H9 (cell line): ENCODE measurements at regions not wholly inside any gene's neighbourhood (a gene's known extent, or its start where the extent isn't known, plus 50 kb on each side); places are given as distances from the start of the nearest gene placed in this dataset.

Source experiments
- DNase-seq: peaks from one replicate; pipeline ENCODE4 v3.0.0-alpha.2; 2017
- H2AFZ ChIP-seq: one replicate; pipeline ENCODE4 v1.6.1; 2013; ENCODE audit warnings: mild to moderate bottlenecking, low read length, control low read depth, moderate library complexity
- H2AK5ac ChIP-seq: 2 replicates; pipeline ENCODE4 v1.6.1; 2013; ENCODE audit warnings: low read length, control low read depth, mixed read lengths; ENCODE audit not compliant: insufficient read length
- H2BK120ac ChIP-seq: one replicate; pipeline ENCODE4 v1.6.1; 2013; ENCODE audit warnings: low read depth, mild to moderate bottlenecking, low read length, control low read depth, inconsistent platforms; ENCODE audit not compliant: poor library complexity, severe bottlenecking
- H2BK12ac ChIP-seq: 2 replicates; pipeline ENCODE4 v1.6.1; 2013; ENCODE audit warnings: low read length, control low read depth, mixed read lengths, low read depth; ENCODE audit not compliant: insufficient read length
- H2BK15ac ChIP-seq: 2 replicates; pipeline ENCODE4 v1.6.1; 2013; ENCODE audit warnings: low read depth, low read length, control low read depth
- H2BK20ac ChIP-seq: one replicate; pipeline ENCODE4 v1.6.1; 2013; ENCODE audit warnings: low read depth, mild to moderate bottlenecking, low read length, control low read depth, inconsistent platforms; ENCODE audit not compliant: poor library complexity, severe bottlenecking
- H2BK5ac ChIP-seq: 2 replicates; pipeline ENCODE4 v1.6.1; 2013; ENCODE audit warnings: low read length, control low read depth, mixed read lengths; ENCODE audit not compliant: insufficient read length
- H3K14ac ChIP-seq: 2 replicates; pipeline ENCODE4 v1.6.1; 2013; ENCODE audit warnings: low read length, control low read depth; ENCODE audit not compliant: insufficient read depth
- H3K18ac ChIP-seq: 2 replicates; pipeline ENCODE4 v1.6.1; 2013; ENCODE audit warnings: low read depth, mild to moderate bottlenecking, mixed read lengths, low read length, control low read depth; ENCODE audit not compliant: insufficient read length
- H3K23ac ChIP-seq: 2 replicates; pipeline ENCODE4 v1.6.1; 2013; ENCODE audit warnings: low read length, control low read depth, mixed read lengths, low read depth; ENCODE audit not compliant: insufficient read length
- H3K23me2 ChIP-seq: 2 replicates; pipeline ENCODE4 v1.6.1; 2013; ENCODE audit warnings: low read depth, mild to moderate bottlenecking, mixed read lengths, low read length, control low read depth; ENCODE audit not compliant: insufficient read length, poor library complexity, severe bottlenecking
- H3K27ac ChIP-seq: 2 replicates; pipeline ENCODE4 v1.5.1; 2013; ENCODE audit warnings: low read length, control low read depth, mixed read lengths, low read depth; ENCODE audit not compliant: insufficient read length
- H3K27me3 ChIP-seq: 2 replicates; pipeline ENCODE4 v1.6.1; 2013; ENCODE audit warnings: low read length, control low read depth, inconsistent platforms; ENCODE audit not compliant: insufficient read depth
- H3K4ac ChIP-seq: 2 replicates; pipeline ENCODE4 v1.6.1; 2013; ENCODE audit warnings: low read depth, mild to moderate bottlenecking, control low read depth, inconsistent platforms, low read length, moderate library complexity
- H3K4me1 ChIP-seq: 2 replicates; pipeline ENCODE4 v1.6.1; 2013; ENCODE audit warnings: low read length, control low read depth, inconsistent platforms; ENCODE audit not compliant: insufficient read depth
- H3K4me2 ChIP-seq: 2 replicates; pipeline ENCODE4 v1.6.1; 2013; ENCODE audit warnings: low read length, control low read depth, mixed read lengths; ENCODE audit not compliant: insufficient read length, insufficient read depth
- H3K56ac ChIP-seq: 2 replicates; pipeline ENCODE4 v1.6.1; 2013; ENCODE audit warnings: low read depth, mild to moderate bottlenecking, mixed read lengths, low read length, control low read depth; ENCODE audit not compliant: insufficient read length
- H3K79me1 ChIP-seq: 2 replicates; pipeline ENCODE4 v1.6.1; 2013; ENCODE audit warnings: low read depth, mild to moderate bottlenecking, moderate library complexity, low read length, control low read depth, inconsistent platforms; ENCODE audit not compliant: insufficient read depth, poor library complexity, severe bottlenecking
- H3K79me2 ChIP-seq: 2 replicates; pipeline ENCODE4 v1.6.1; 2013; ENCODE audit warnings: low read length, control low read depth, inconsistent platforms; ENCODE audit not compliant: insufficient read depth
- H3K9ac ChIP-seq: 2 replicates; pipeline ENCODE4 v1.6.1; 2013; ENCODE audit warnings: low read length, control low read depth, mixed read lengths; ENCODE audit not compliant: insufficient read length; ENCODE audit errors: extremely low read depth
- H3K9me3 ChIP-seq: one replicate; pipeline ENCODE4 v1.6.1; 2013; ENCODE audit warnings: low read depth, low read length, inconsistent platforms; ENCODE audit not compliant: control insufficient read depth
- H3T11ph ChIP-seq: one replicate; pipeline ENCODE4 v1.6.1; 2013; ENCODE audit warnings: mild to moderate bottlenecking, low read length, control low read depth, inconsistent platforms
- H4K20me1 ChIP-seq: one replicate; pipeline ENCODE4 v1.6.1; 2013; ENCODE audit not compliant: control insufficient read depth, insufficient read length, insufficient read depth
- H4K5ac ChIP-seq: 2 replicates; pipeline ENCODE4 v1.6.1; 2013; ENCODE audit warnings: low read depth, mild to moderate bottlenecking, mixed read lengths, low read length, control low read depth; ENCODE audit not compliant: insufficient read length
- H4K8ac ChIP-seq: replicated peaks from 2 replicates; pipeline ENCODE4 v1.6.1; 2013; ENCODE audit warnings: low read length, control low read depth, mixed read lengths, low read depth; ENCODE audit not compliant: insufficient read length
- H4K91ac ChIP-seq: 2 replicates; pipeline ENCODE4 v1.6.1; 2013; ENCODE audit warnings: low read depth, mild to moderate bottlenecking, moderate library complexity, mixed read lengths, low read length, control low read depth; ENCODE audit not compliant: insufficient read length
- H3K27ac Mint-ChIP-seq, 3 experiments: 2 replicates in 2 of 3; 3 replicates in 1 of 3; pipeline ENCODE4 v1.8.0; 2020 to 2021; ENCODE audit warnings: mixed read lengths in 3 of 3, mild to moderate bottlenecking in 1 of 3, moderate library complexity in 1 of 3
- H3K27me3 Mint-ChIP-seq: 2 replicates; pipeline ENCODE4 v1.8.0; 2021; ENCODE audit warnings: low read depth, mild to moderate bottlenecking, moderate library complexity, mixed read lengths
- H3K36me3 Mint-ChIP-seq, 3 experiments: 2 replicates in 2 of 3; 3 replicates in 1 of 3; pipeline ENCODE4 v1.8.0; 2020 to 2021; ENCODE audit warnings: low read depth in 3 of 3, mixed read lengths in 3 of 3; ENCODE audit not compliant: insufficient read depth in 1 of 3
- H3K4me1 Mint-ChIP-seq, 2 experiments: 2 replicates each; pipeline ENCODE4 v1.8.0; 2020; ENCODE audit warnings: mixed read lengths in 2 of 2
- H3K4me3 Mint-ChIP-seq, 2 experiments: 2 replicates in 1 of 2; 3 replicates in 1 of 2; pipeline ENCODE4 v1.8.0; 2020 to 2021; ENCODE audit warnings: mild to moderate bottlenecking in 2 of 2, mixed read lengths in 2 of 2, moderate library complexity in 1 of 2
- H3K9me3 Mint-ChIP-seq, 2 experiments: 2 replicates in 1 of 2; 3 replicates in 1 of 2; pipeline ENCODE4 v1.8.0; 2020; ENCODE audit warnings: mild to moderate bottlenecking in 2 of 2, mixed read lengths in 2 of 2, moderate library complexity in 1 of 2
- CTCF ChIP-seq: fragments of 200-600 bp; sonication (generic); conservative IDR thresholded peaks from 3 replicates; pipeline ENCODE4 v1.8.0; 2021; ENCODE audit warnings: antibody characterized with exemption, mild to moderate bottlenecking
- WGBS: extraction: QIAGEN DNeasy Blood & Tissue Kit; methylation state at CpG from one replicate; pipeline ENCODE4 v1.1.7; 2013; ENCODE audit warnings: missing lambda C conversion rate, low lambda C conversion rate, mixed read lengths; ENCODE audit not compliant: insufficient read length; ENCODE audit errors: extremely low coverage; 5-methylcytosine and 5-hydroxymethylcytosine counted together

DNA sequence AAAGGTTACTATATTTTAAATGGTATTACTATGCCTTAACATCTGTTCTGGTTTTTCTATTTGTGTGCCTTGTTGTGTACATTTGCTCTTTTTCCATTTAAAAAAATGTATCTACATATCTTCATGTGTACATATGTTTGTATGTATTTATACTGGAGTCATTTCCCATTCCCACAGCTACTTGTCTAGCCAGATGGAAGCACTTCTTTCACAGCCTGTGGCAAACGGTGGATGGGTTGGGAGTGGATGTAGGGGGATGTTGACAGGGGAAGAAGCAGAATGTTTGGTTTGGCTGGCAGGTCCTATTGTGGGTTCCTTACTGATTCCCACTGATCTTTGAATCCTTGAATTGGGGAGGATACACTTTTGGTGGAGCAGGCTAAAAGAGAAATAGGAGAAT lies 93.6 kb upstream of the CNTNAP4 start:
- Mint-ChIP-seq H3K27ac (no peak overlapping the region), H3K36me3 (peaks cover 0 to 22% (median 0%) of the 10 kb centered on the region in 3 experiments; a peak in 4 of 7 replicates)

More for the DNA sequence above, 93.6 kb upstream of the CNTNAP4 start:
- no peak for TF ChIP-seq CTCF
- Histone ChIP-seq H2AFZ (no peak overlapping the region), H2BK12ac (no peak overlapping the region), H3K23ac (no peak overlapping the region), H3K79me2 (no peaks in the 10 kb centered on the region), H2BK120ac (no peak overlapping the region), H3K18ac (no peak overlapping the region), H3K4me2 (no peak overlapping the region), H2BK20ac (no peak overlapping the region), H4K20me1 (no peaks in the 10 kb centered on the region), H3K9ac (no peak overlapping the region), H3K9me3 (no peaks in the 10 kb centered on the region), H3K56ac (no peak overlapping the region), H2BK15ac (no peak overlapping the region), H3K4ac (no peak overlapping the region), H3K23me2 (no peaks in the 10 kb centered on the region), H3K27me3 (no peaks in the 10 kb centered on the region), H3K27ac (no peak overlapping the region), H3K79me1 (no peaks in the 10 kb centered on the region), H3K4me1 (no peaks in the 10 kb centered on the region), H3T11ph (no peak overlapping the region), H4K5ac (no peak overlapping the region), H4K8ac (no peak overlapping the region), H2AK5ac (no peak overlapping the region), H3K14ac (no peak overlapping the region), H2BK5ac (no peak overlapping the region), H4K91ac (no peak overlapping the region)
- Mint-ChIP-seq H3K27me3 (peaks cover 1% of the 10 kb centered on the region), H3K4me3 (no peak overlapping the region), H3K4me1 (peaks cover 5 to 6% of the 10 kb centered on the region in 2 experiments), H3K9me3 (peaks cover 12% of the 10 kb centered on the region in 2 experiments)
- DNase-seq = no peak
- WGBS = no CpG with 5 or more reads among the region's 1 CpG
